Thoracic aorta (tissue), 2 donors: ENCODE measurements at regions not wholly inside any gene's neighbourhood (a gene's known extent, or its start where the extent isn't known, plus 50 kb on each side); places are given as distances from the start of the nearest gene placed in this dataset.

Experiments used
- ATAC-seq: fragments of 150-250 bp; one replicate; pipeline ENCODE4 v1.8.0; 2017; ENCODE audit warnings: low read depth; ENCODE audit not compliant: insufficient number of reproducible peaks, low FRiP score
- DNase-seq: peaks from one replicate; pipeline ENCODE4 v3.0.0-alpha.2; 2020; ENCODE audit warnings: low spot score
- H3K27ac ChIP-seq, 2 donors: fragments of 200-600 bp; sonication (generic); 1 replicate in 1 of 2; 2 replicates in 1 of 2; pipeline ENCODE4 v1.5.1; 2016; ENCODE audit warnings: mild to moderate bottlenecking in 2 of 2, moderate library complexity in 2 of 2
- H3K27me3 ChIP-seq: fragments of 200-600 bp; sonication (generic); replicated peaks from 2 replicates; pipeline ENCODE4 v1.6.0; 2016; ENCODE audit warnings: mild to moderate bottlenecking; ENCODE audit not compliant: insufficient read depth
- H3K36me3 ChIP-seq: fragments of 200-600 bp; sonication (generic); one replicate; pipeline ENCODE4 v1.5.1; 2016
- H3K4me1 ChIP-seq, 2 donors: fragments of 200-600 bp; sonication (generic); 1 replicate in 1 of 2; 2 replicates in 1 of 2; pipeline versions ENCODE4 v1.5.1 to v1.6.0; 2016; ENCODE audit warnings: low read depth in 2 of 2, mild to moderate bottlenecking in 1 of 2; ENCODE audit not compliant: control insufficient read depth in 1 of 2
- H3K4me3 ChIP-seq: fragments of 200-600 bp; sonication (generic); 2 replicates; pipeline ENCODE4 v1.5.1; 2016; ENCODE audit warnings: mild to moderate bottlenecking
- H3K9me3 ChIP-seq: fragments of 200-600 bp; sonication (generic); 2 replicates; pipeline ENCODE4 v1.5.1; 2016
- CTCF ChIP-seq: fragments of 200-600 bp; sonication (generic); IDR thresholded peaks from one replicate; pipeline ENCODE4 v1.5.1; 2019; ENCODE audit warnings: antibody characterized with exemption

DNA sequence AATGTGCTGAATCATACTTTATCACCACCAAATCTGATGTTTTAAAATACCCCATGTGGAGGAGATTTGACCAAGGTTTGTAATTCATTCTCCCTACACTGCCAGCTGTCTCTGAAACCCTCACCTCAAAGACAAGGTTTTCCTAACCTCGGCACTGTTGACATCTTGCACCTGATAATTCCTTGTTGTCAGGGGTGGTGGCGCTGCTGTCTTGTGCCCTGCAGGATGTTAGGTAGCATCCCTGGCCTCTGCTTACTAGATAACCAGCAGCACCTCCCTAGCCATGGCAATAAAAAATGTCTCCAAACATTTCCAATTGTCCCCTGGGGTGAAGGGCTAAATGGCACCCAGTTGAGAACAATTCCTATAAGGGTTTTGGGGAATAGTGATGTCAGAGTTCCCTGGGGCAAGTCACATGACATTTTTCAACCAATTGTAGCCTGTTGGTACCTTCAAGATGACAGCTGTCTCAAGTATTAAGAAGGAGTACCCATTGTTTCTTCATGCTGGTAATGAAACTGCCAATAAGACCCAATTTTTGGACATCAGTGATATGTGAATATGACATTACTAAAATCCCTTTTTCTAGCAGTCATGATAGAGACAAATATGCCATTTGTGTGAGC lies 160.6 kb upstream of the PLCXD3 start:
- Histone ChIP-seq H3K4me3 (no peak overlapping the region), H3K27me3 (no peaks in the 10 kb centered on the region), H3K36me3 (no peaks in the 10 kb centered on the region), H3K9me3 (no peaks in the 10 kb centered on the region), H3K4me1 (no peaks in the 10 kb centered on the region), H3K27ac (no peak overlapping the region)
- DNase-seq: no peak
- TF ChIP-seq CTCF: no peak
- no peak for ATAC-seq

GRCh38 chr5:41670216-41670615 lies 159.8 kb upstream of the PLCXD3 start:
- H3K27ac ChIP-seq: no peak overlapping the region
- H3K9me3 ChIP-seq: no peaks in the 10 kb centered on the region
- H3K4me3 ChIP-seq: no peak overlapping the region
- H3K36me3 ChIP-seq: no peaks in the 10 kb centered on the region
- TF ChIP-seq CTCF: no peak
- no peaks in the 10 kb centered on the region for H3K27me3 ChIP-seq
- ATAC-seq: no peak
- H3K4me1 ChIP-seq: no peaks in the 10 kb centered on the region
- no peak for DNase-seq

- no peaks in the 10 kb centered on the region for H3K36me3 ChIP-seq
- ATAC-seq (no peak), DNase-seq (no peak)
- H3K4me3 ChIP-seq: no peak overlapping the region
- H3K27me3 ChIP-seq: no peaks in the 10 kb centered on the region
- H3K27ac ChIP-seq: no peak overlapping the region
- no peak for TF ChIP-seq CTCF
- no peaks in the 10 kb centered on the region for H3K4me1 ChIP-seq
- no peaks in the 10 kb centered on the region for H3K9me3 ChIP-seq
Measured at GRCh38 chr5:41661254-41661653, 150.9 kb upstream of the PLCXD3 start.

- DNase-seq (no peak), ATAC-seq (no peak)
- Histone ChIP-seq H3K4me3 (no peak overlapping the region), H3K27me3 (no peaks in the 10 kb centered on the region), H3K4me1 (no peaks in the 10 kb centered on the region), H3K9me3 (no peaks in the 10 kb centered on the region), H3K27ac (no peak overlapping the region), H3K36me3 (no peaks in the 10 kb centered on the region)
- TF ChIP-seq CTCF: no peak
Measured at GRCh38 chr5:41656597-41656996, 146.2 kb upstream of the PLCXD3 start.

- no peak for DNase-seq
- H3K27me3 ChIP-seq: no peaks in the 10 kb centered on the region
- no peaks in the 10 kb centered on the region for H3K9me3 ChIP-seq
- TF ChIP-seq CTCF: no peak
- peak overlapping the region in 1 of 2 donors; percentile 1 for H3K27ac ChIP-seq
- ATAC-seq: no peak
- H3K4me1 ChIP-seq: peaks cover 23 to 25% of the 10 kb centered on the region in 2 donors
- H3K36me3 ChIP-seq: no peaks in the 10 kb centered on the region
- H3K4me3 ChIP-seq: no peak overlapping the region
Measured at GRCh38 chr5:41650131-41650530, 139.7 kb upstream of the PLCXD3 start.
